Retinal pigment epithelial cell (primary cell): ENCODE measurements at regions not wholly inside any gene's neighbourhood (a gene's known extent, or its start where the extent isn't known, plus 50 kb on each side); places are given as distances from the start of the nearest gene placed in this dataset.

Source experiments
- DNase-seq: peaks from one replicate; pipeline ENCODE4 v3.0.0-alpha.2; 2010; ENCODE audit warnings: low read depth
- H3K4me3 ChIP-seq: 2 replicates; pipeline ENCODE4 v1.5.1; 2011; ENCODE audit warnings: mild to moderate bottlenecking, low read length, control low read depth, moderate library complexity
- TF ChIP-seq, protein P1 (sequence below): conservative IDR thresholded peaks from 2 replicates; pipeline ENCODE4 v1.5.1; 2011; ENCODE audit warnings: low read depth, low read length, control low read depth, inconsistent platforms

DNA sequence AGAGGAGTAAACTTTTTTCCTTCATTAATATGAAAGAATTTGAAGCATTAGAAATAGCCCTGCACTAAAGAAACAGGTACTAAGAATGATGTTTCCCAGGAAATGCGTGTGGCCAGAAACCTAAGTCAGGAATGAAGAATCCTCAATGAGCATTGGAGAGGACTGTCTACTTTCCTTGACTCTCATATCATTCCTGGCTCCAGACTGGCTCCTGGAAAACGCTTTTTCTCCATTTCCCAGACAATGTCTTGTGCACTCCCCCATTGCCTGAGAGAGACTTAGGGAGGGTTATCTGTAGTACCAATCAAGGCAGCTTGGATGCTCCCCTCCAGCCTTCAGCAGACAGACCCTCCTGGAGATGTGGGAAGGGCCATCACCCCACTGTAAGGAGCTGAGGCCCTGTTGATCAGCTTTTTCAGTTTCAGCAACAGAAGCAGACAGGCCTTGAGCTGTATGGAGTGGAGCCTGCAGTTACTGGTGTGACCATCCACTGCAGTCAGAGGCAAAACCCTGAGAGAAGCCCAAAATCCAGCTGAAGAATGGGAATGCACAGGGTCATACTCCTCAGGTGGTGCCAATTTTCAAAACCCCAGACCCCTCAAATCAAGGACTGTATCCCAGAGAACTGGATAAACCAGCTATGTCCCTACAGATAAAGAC, 127.3 kb upstream of the NT5E start:
- no peak for DNase-seq
- TF ChIP-seq, protein P1, sequence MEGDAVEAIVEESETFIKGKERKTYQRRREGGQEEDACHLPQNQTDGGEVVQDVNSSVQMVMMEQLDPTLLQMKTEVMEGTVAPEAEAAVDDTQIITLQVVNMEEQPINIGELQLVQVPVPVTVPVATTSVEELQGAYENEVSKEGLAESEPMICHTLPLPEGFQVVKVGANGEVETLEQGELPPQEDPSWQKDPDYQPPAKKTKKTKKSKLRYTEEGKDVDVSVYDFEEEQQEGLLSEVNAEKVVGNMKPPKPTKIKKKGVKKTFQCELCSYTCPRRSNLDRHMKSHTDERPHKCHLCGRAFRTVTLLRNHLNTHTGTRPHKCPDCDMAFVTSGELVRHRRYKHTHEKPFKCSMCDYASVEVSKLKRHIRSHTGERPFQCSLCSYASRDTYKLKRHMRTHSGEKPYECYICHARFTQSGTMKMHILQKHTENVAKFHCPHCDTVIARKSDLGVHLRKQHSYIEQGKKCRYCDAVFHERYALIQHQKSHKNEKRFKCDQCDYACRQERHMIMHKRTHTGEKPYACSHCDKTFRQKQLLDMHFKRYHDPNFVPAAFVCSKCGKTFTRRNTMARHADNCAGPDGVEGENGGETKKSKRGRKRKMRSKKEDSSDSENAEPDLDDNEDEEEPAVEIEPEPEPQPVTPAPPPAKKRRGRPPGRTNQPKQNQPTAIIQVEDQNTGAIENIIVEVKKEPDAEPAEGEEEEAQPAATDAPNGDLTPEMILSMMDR = no peak
- no peak overlapping the region for H3K4me3 ChIP-seq

DNA sequence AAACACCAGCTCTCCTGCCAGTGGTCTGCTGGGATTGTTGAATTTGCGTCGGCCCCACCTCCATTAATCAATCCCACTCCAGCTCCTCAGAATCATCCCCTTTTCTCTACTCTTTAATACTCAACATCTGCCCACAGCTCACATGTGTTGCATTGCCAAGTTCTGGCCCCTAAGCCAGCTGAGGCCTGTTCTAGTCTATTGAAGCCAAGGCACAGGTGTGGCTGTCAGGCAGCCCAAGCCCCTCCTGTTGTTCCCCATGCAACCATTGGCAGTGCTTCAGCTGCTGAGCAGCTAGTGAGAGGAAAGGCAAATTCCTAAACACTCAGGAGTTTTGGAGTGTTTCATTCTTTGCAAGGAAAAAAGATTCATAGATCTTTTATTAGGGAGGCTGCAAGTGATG, 128.0 kb upstream of the NT5E start:
- TF ChIP-seq, protein P1 = no peak
- DNase-seq = no peak
- no peak overlapping the region for H3K4me3 ChIP-seq

DNA sequence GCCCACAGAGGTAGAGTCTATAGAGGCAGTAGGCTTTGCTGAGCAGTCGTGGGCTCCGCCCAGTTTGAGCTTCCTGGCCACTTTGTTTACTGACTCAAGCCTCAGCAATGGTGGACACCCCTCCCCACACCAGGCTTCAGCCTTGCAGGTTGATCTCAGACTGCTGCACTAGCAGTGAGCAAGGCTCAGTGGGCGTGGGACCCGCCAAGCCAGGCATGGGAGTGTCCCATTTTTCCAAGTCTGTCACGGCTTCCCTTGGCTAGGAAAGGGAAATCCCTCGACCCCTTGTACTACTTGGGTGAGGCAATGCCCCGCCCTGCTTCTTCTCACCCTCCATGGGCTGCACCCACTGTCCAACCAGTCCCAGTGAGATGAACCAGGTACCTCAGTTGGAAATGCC, 135.3 kb upstream of the NT5E start:
- H3K4me3 ChIP-seq = no peak overlapping the region
- TF ChIP-seq, protein P1 = no peak
- no peak for DNase-seq

DNA sequence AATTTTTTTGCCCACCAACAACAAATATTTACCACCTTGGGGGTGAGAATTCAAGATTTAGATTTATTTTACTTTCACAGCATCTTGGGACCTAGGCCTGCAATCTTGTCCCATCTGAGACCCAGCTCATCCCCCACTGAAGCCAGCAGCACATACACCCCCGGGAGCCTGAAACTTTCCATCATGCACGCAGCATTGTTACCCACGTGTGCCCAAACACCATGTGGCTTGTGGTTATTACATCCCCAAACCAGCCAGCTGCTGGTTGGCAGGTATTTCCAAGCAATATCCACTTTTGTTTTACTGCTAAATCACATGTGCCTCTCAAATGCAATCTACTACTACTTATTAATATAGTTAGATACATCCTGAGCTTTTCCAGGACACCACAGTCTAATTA, 149.3 kb upstream of the NT5E start:
- DNase-seq = no peak
- TF ChIP-seq, protein P1 = no peak
- H3K4me3 ChIP-seq = no peak overlapping the region

DNA sequence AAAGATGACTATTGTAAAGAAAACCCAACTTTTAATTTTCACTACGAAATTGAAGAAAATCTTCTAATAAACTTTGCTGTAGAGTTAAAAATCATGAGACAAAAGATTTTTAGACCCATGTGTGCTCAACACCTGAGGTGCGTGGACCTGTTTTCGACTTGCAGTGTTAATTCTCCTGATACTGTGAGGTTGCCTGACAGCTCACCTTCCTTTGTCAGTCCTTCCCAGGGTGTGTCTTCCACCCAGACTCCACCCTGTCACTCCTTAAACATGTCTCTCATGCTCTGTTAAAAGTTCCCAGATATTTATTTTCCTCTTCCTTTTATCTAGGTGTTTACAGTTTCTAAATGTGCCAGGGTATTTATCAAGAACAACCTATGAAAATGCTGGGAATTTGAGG, 151.3 kb upstream of the NT5E start:
- TF ChIP-seq, protein P1 = no peak
- DNase-seq = no peak
- H3K4me3 ChIP-seq = no peak overlapping the region

DNA sequence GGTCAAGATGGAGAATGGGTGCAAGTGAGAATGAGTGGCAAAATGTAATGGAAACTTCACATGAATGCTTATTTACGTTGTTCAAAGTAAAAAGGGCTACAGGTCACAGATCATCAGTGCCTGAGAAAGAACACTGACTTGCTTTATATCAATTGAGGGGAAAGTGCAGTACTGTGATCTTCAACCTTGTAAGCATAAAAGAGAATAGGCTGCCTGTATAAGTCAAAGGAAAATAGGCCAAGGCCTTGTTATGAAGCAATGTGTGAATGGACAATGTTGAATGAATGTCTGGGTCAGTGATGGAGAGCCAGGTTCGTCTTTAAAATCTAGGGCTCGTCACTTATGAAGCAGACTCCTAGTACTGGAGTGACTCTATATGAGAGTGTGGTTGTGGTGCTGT, 158.6 kb upstream of the NT5E start:
- H3K4me3 ChIP-seq = no peak overlapping the region
- DNase-seq = no peak
- TF ChIP-seq, protein P1 = no peak

DNA sequence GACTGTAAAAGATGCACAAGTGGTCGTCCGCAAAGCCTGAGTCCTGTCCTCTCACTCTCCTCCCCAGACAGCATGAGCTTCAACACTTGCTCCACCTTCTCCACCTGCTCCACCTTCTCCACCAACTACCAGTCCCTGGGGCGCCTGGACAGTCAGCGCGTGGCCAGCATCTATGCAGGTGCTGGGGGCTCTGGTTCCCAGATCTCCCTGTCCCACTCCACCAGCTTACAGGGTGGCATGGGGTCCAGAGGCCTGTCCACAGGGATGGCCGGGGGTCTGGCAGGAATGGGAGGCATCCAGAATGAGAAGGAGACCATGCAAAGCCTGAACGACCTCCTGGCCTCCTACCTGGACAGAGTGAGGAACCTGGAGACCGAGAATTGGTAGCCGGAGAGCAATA, 162.2 kb upstream of the NT5E start:
- H3K4me3 ChIP-seq = no peak overlapping the region
- TF ChIP-seq, protein P1 = no peak
- DNase-seq = no peak
